ENCODE measurements at regions not wholly inside any gene's neighbourhood (a gene's known extent, or its start where the extent isn't known, plus 50 kb on each side); places are given as distances from the start of the nearest gene placed in this dataset.

- TF ChIP-seq CTCF (IDR thresholded peaks at IDR 0.05; ENCODE audit: borderline replicate concordance), result no peak
- Histone ChIP-seq H3K36me3 (no peaks in the 10 kb centered on the region), H3K27me3 (ENCODE audit: low read depth) (no peaks in the 10 kb centered on the region), H3K9me3 (replicated peaks) (no peaks in the 10 kb centered on the region), H3K4me3 (no peak overlapping the region), H3K27ac (replicated peaks) (no peak overlapping the region), H3K4me1 (no peaks in the 10 kb centered on the region)
- no peak for DNase-seq
- intact Hi-C loops (cut with micrococcal nuclease), result no loop called here
Observed at GRCh38 chr2:167825664-167826063, 421.7 kb downstream of the STK39 start.

- TF ChIP-seq CTCF (IDR thresholded peaks at IDR 0.05; ENCODE audit: borderline replicate concordance), result no peak
- Histone ChIP-seq H3K27ac (replicated peaks) (no peak overlapping the region), H3K4me3 (no peak overlapping the region), H3K36me3 (no peaks in the 10 kb centered on the region), H3K27me3 (ENCODE audit: low read depth) (no peaks in the 10 kb centered on the region), H3K9me3 (replicated peaks) (no peaks in the 10 kb centered on the region), H3K4me1 (no peaks in the 10 kb centered on the region)
- intact Hi-C loops (cut with micrococcal nuclease), result no loop called here
- no peak for DNase-seq
Observed at GRCh38 chr2:167822690-167823465, 424.5 kb downstream of the STK39 start.

- Histone ChIP-seq H3K36me3 (no peaks in the 10 kb centered on the region), H3K9me3 (replicated peaks) (no peaks in the 10 kb centered on the region), H3K4me1 (no peaks in the 10 kb centered on the region), H3K27ac (replicated peaks) (no peak overlapping the region), H3K4me3 (no peak overlapping the region), H3K27me3 (ENCODE audit: low read depth) (no peaks in the 10 kb centered on the region)
- TF ChIP-seq CTCF (IDR thresholded peaks at IDR 0.05; ENCODE audit: borderline replicate concordance), result no peak
- intact Hi-C loops (cut with micrococcal nuclease), result no loop called here
- DNase-seq, result no peak
Observed at GRCh38 chr2:167820488-167820887, 426.9 kb downstream of the STK39 start.

GRCh38 chr2:167818521-167818920, 428.9 kb downstream of the STK39 start:
- Histone ChIP-seq H3K36me3 (no peaks in the 10 kb centered on the region), H3K4me1 (no peaks in the 10 kb centered on the region), H3K27me3 (ENCODE audit: low read depth) (no peaks in the 10 kb centered on the region), H3K4me3 (no peak overlapping the region), H3K9me3 (replicated peaks) (no peaks in the 10 kb centered on the region), H3K27ac (replicated peaks) (no peak overlapping the region)
- intact Hi-C loops (cut with micrococcal nuclease), result no loop called here
- no peak for DNase-seq
- no peak for TF ChIP-seq CTCF (IDR thresholded peaks at IDR 0.05; ENCODE audit: borderline replicate concordance)

GRCh38 chr2:167817908-167818307, 429.5 kb downstream of the STK39 start:
- H3K4me3 ChIP-seq, result no peak overlapping the region
- no peak overlapping the region for H3K27ac ChIP-seq (replicated peaks)
- intact Hi-C loops (cut with micrococcal nuclease), result no loop called here
- no peaks in the 10 kb centered on the region for H3K4me1 ChIP-seq
- DNase-seq, result no peak
- no peaks in the 10 kb centered on the region for H3K36me3 ChIP-seq
- no peaks in the 10 kb centered on the region for H3K9me3 ChIP-seq (replicated peaks)
- H3K27me3 ChIP-seq (ENCODE audit: low read depth), result no peaks in the 10 kb centered on the region
- no peak for TF ChIP-seq CTCF (IDR thresholded peaks at IDR 0.05; ENCODE audit: borderline replicate concordance)

All from left ventricle myocardium inferior (tissue), 1 donor.